LNCaP clone FGC (cell line): ENCODE measurements at regions not wholly inside any gene's neighbourhood (a gene's known extent, or its start where the extent isn't known, plus 50 kb on each side); places are given as distances from the start of the nearest gene placed in this dataset.

ENCODE experiments used
- DNase-seq: peaks from one replicate; pipeline ENCODE4 v3.0.0-alpha.2; 2011; ENCODE audit warnings: low read depth
- H3K4me3 ChIP-seq: 2 replicates; pipeline ENCODE4 v1.5.1; 2011; ENCODE audit warnings: mild to moderate bottlenecking, low read depth, low read length, control low read depth
- CTCF ChIP-seq: IDR thresholded peaks from 2 replicates; pipeline ENCODE4 v1.5.1; 2012; ENCODE audit warnings: mild to moderate bottlenecking; ENCODE audit not compliant: control insufficient read depth, insufficient read depth; ENCODE audit errors: extremely low read depth

GRCh38 chr6:105814745-105815536, 271.2 kb upstream of the PRDM1 start:
- H3K4me3 ChIP-seq, result no peak overlapping the region
- TF ChIP-seq CTCF, result no peak
- DNase-seq, result no peak

DNA sequence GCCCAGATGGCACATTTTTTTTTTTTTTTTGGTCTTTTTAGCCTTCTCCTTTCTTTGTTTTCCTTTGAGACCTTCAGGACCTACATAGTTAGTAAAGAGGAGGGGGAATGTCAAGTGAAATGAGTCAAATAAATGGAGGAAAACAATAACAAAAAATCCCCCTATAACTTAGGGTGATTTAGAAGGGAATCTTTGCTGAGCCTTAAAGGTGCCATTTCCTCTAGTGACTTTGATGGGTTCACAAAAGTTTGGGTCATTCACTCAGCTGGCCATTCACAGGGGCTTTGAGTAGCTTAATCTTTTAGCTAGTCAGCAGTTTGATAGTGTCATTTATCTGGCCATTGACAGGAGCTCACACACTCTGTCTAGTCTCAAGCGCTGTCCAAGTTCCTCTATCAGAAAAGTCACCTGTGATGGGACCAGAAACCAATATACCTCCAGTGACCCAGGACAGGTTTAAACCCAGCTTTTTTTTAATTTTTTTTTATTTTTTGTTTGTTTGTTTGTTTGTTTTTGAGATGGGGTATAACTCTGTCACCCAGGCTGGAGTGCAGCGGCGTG, 275.1 kb upstream of the PRDM1 start:
- no peak for DNase-seq
- no peak for TF ChIP-seq CTCF
- H3K4me3 ChIP-seq, result no peak overlapping the region

DNA sequence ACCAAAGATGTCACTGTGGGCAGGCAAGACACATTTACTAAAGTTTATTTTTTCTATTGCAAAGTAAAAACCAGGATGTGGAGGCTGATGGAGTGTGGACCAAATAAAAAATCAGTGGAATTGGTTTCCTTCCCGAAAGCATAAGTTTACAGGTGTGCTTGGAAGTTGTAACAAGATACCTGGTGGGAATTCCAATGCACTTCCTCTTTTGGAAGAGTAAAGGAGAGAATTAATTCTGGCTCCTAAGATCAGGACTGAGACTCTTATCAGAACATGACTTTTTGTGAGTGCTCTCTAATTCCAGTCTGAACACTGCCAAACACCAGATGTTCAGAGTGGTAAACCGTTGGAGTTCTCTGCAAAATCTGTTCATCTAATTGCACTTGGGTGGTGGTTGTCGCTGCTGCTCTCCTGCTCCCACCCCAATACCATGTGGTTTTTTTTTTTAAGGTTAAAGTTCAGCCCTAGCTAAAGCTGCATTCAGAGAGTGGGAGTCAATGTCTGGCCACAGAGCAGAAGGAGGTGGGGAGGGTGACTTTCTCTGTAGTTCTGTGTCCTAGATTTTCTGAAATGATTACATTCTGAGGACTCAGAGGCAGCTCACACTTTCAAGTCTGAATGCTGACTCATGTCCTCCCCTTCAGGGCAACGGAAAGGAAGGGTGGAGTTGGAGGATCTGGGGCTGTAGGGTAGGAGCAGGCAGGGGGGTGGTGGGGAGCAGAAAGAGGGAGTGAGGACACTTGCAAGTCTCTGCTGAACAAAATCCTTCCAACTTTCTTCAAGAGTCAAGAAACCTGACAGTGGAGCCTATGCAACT, 275.8 kb upstream of the PRDM1 start:
- H3K4me3 ChIP-seq, result no peak overlapping the region
- DNase-seq, result no peak
- TF ChIP-seq CTCF, result no peak

DNA sequence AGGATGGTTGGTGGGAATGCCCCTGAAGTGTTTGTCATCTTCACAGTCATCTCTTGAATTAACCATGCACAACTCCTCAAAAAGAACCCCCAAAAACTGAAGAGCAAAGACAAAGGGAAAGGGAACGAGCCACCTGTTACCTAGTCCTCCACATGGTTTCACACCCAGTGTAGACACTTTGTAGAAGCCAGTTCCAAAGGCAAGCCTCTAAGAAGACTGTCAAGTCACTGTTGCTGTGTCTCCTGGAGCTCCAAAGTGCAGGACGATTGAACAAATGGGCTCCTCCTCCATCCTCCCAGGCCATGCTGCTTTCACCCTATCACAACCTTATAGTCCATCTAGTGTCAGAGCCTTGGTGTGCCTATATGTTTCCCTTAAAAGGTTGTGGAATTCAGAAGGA, 277.6 kb upstream of the PRDM1 start:
- no peak for TF ChIP-seq CTCF

GRCh38 chr6:105807905-105808304, 278.2 kb upstream of the PRDM1 start:
- DNase-seq, result no peak
- no peak overlapping the region for H3K4me3 ChIP-seq
- no peak for TF ChIP-seq CTCF

More for the DNA sequence above, 277.6 kb upstream of the PRDM1 start:
- DNase-seq, result no peak
- H3K4me3 ChIP-seq, result no peak overlapping the region

DNA sequence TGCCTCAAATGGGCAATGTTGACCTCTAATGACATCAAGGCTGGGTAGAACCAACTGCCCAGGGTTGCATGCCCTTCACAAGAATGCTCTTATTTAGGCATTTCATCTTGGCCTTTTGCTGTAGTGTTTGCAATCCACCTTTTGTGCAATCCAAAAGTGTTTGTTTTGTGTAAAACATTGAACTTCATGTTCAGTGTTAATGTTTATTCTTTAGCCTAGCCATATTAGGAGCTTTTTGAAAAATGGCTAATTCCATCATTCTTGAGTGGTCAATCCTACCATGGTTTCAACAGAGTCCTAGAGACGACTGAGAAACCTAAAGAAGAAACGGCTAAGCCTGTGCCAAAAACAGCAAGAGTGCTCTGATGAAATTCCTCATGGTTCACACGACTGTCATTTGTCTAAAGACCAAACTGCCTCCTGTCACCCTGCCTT, 279.6 kb upstream of the PRDM1 start:
- no peak overlapping the region for H3K4me3 ChIP-seq
- no peak for TF ChIP-seq CTCF
- DNase-seq, result no peak
